IMR-90 (cell line): ENCODE measurements at regions not wholly inside any gene's neighbourhood (a gene's known extent, or its start where the extent isn't known, plus 50 kb on each side); places are given as distances from the start of the nearest gene placed in this dataset.

ENCODE experiments used
- ATAC-seq: fragments of 200-7000 bp; cut with Tn5 transposase; 2 replicates; pipeline ENCODE4 v1.9.1; 2020; ENCODE audit warnings: low read depth, mild to moderate bottlenecking, moderate library complexity
- BruUV-seq: library from RNA; stranded (reverse); fragments of 400-500 nt; replicated peaks from 2 replicates; lab custom pipeline; 2021; lab: Mats Ljungman, UMichigan
- CTCF ChIA-PET: fragments of 300-600 bp; formaldehyde crosslinking; extraction: SDS; loops from one replicate; lab custom pipeline; 2021; ENCODE audit warnings: antibody characterized with exemption; lab: Yijun Ruan, JAX
- POLR2A ChIA-PET: fragments of 300-600 bp; sonication (Branson Sonifier 250); formaldehyde crosslinking; loops from one replicate; lab custom pipeline; 2022; ENCODE audit warnings: antibody characterized with exemption; ENCODE audit not compliant: unreplicated experiment; lab: Charles Lee
- DNase-seq: peaks from one replicate; pipeline ENCODE4 v3.0.0; 2013
- H2AFZ ChIP-seq: replicated peaks from 2 replicates; pipeline ENCODE3; 2013; ENCODE audit warnings: low read length, mild to moderate bottlenecking; ENCODE audit not compliant: poor library complexity
- H2AK5ac ChIP-seq: 2 replicates; pipeline ENCODE4 v1.6.1; 2013; ENCODE audit warnings: low read depth, low read length, inconsistent platforms
- H2AK9ac ChIP-seq: replicated peaks from 2 replicates; pipeline ENCODE3; 2013; ENCODE audit warnings: mild to moderate bottlenecking, low read depth, low read length, moderate library complexity; ENCODE audit not compliant: poor library complexity
- H2BK120ac ChIP-seq: 2 replicates; pipeline ENCODE4 v1.6.1; 2013; ENCODE audit warnings: low read depth, low read length, inconsistent platforms
- H2BK15ac ChIP-seq: 3 replicates; pipeline ENCODE4 v1.6.1; 2013; ENCODE audit warnings: low read depth, low read length, inconsistent platforms
- H2BK20ac ChIP-seq: 2 replicates; pipeline ENCODE4 v1.6.1; 2013; ENCODE audit warnings: low read depth, mild to moderate bottlenecking, inconsistent platforms, low read length, moderate library complexity
- H2BK5ac ChIP-seq: 2 replicates; pipeline ENCODE4 v1.6.1; 2013; ENCODE audit warnings: mild to moderate bottlenecking, low read depth, low read length, inconsistent platforms; ENCODE audit not compliant: poor library complexity, severe bottlenecking
- H3K14ac ChIP-seq: replicated peaks from 2 replicates; pipeline ENCODE4 v1.6.1; 2013; ENCODE audit warnings: low read depth, low read length, inconsistent platforms
- H3K18ac ChIP-seq: 2 replicates; pipeline ENCODE4 v1.6.1; 2013; ENCODE audit warnings: low read depth, low read length, control low read depth
- H3K23ac ChIP-seq: 2 replicates; pipeline ENCODE4 v1.6.1; 2013; ENCODE audit warnings: low read depth, low read length, inconsistent platforms
- H3K27ac ChIP-seq: 2 replicates; pipeline ENCODE4 v1.5.1; 2013; ENCODE audit warnings: mild to moderate bottlenecking, control low read depth, low read length; ENCODE audit not compliant: insufficient read depth
- H3K27me3 ChIP-seq: 2 replicates; pipeline ENCODE4 v1.6.1; 2013; ENCODE audit warnings: low read length; ENCODE audit not compliant: control insufficient read depth, insufficient read depth
- H3K36me3 ChIP-seq: 2 replicates; pipeline ENCODE4 v1.6.1; 2013; ENCODE audit warnings: low read length, mixed read lengths; ENCODE audit not compliant: control insufficient read depth, insufficient read depth
- H3K4ac ChIP-seq: 2 replicates; pipeline ENCODE4 v1.6.1; 2013; ENCODE audit warnings: low read depth, low read length, inconsistent platforms
- H3K4me1 ChIP-seq: 2 replicates; pipeline ENCODE4 v1.6.1; 2013; ENCODE audit warnings: low read length, mixed read lengths; ENCODE audit not compliant: control insufficient read depth, insufficient read depth
- H3K4me2 ChIP-seq: 2 replicates; pipeline ENCODE4 v1.6.1; 2013; ENCODE audit warnings: low read depth, mild to moderate bottlenecking, control low read depth, low read length, moderate library complexity
- H3K4me3 ChIP-seq: 2 replicates; pipeline ENCODE4 v1.5.1; 2013; ENCODE audit warnings: low read depth, mild to moderate bottlenecking, control low read depth, low read length, moderate library complexity; ENCODE audit not compliant: insufficient read depth
- H3K56ac ChIP-seq: 2 replicates; pipeline ENCODE4 v1.6.1; 2013; ENCODE audit warnings: low read length, inconsistent platforms; ENCODE audit not compliant: insufficient read depth; ENCODE audit errors: extremely low read depth
- H3K79me1 ChIP-seq, 2 experiments: 2 replicates each; pipeline ENCODE4 v1.6.1; 2013; ENCODE audit warnings: low read length in 2 of 2, inconsistent platforms in 1 of 2, low read depth in 1 of 2
- H3K9ac ChIP-seq: 2 replicates; pipeline ENCODE4 v1.6.1; 2013; ENCODE audit warnings: low read depth, low read length, control low read depth
- H3K9me1 ChIP-seq: 2 replicates; pipeline ENCODE4 v1.6.1; 2013; ENCODE audit warnings: low read length, inconsistent platforms; ENCODE audit not compliant: insufficient read depth
- H3K9me3 ChIP-seq: 2 replicates; pipeline ENCODE4 v1.6.1; 2013; ENCODE audit warnings: low read length; ENCODE audit not compliant: control insufficient read depth, insufficient read depth
- H4K20me1 ChIP-seq: 2 replicates; pipeline ENCODE4 v1.6.1; 2013; ENCODE audit warnings: low read length, inconsistent platforms; ENCODE audit not compliant: insufficient read depth
- H4K5ac ChIP-seq: 2 replicates; pipeline ENCODE4 v1.6.1; 2013; ENCODE audit warnings: mild to moderate bottlenecking, low read depth, low read length, control low read depth
- H4K8ac ChIP-seq, 2 experiments: 2 replicates each; pipeline ENCODE4 v1.6.1; 2013; ENCODE audit warnings: low read depth in 2 of 2, low read length in 2 of 2, control low read depth in 1 of 2, inconsistent platforms in 1 of 2
- H4K91ac ChIP-seq: 2 replicates; pipeline ENCODE4 v1.6.1; 2013; ENCODE audit warnings: low read depth, low read length, inconsistent platforms; ENCODE audit not compliant: insufficient read depth
- BHLHE40 ChIP-seq: fragments of 150-350 bp; IDR thresholded peaks from 2 replicates; pipeline ENCODE4 v1.6.1; 2016; ENCODE audit warnings: mild to moderate bottlenecking, low read depth, low read length
- CEBPB ChIP-seq: IDR thresholded peaks from 2 replicates; pipeline ENCODE4 v1.6.1; 2012; ENCODE audit warnings: low read depth, low read length, improper control_type of control experiment
- CTCF ChIP-seq: conservative IDR thresholded peaks from 2 replicates; pipeline ENCODE4 v1.5.1; 2012; ENCODE audit warnings: mild to moderate bottlenecking, low read depth, low read length, improper control_type of control experiment
- ELK1 ChIP-seq: fragments of 150-350 bp; IDR thresholded peaks from 2 replicates; pipeline ENCODE4 v1.6.1; 2016; ENCODE audit warnings: low read depth, mild to moderate bottlenecking, low read length, moderate library complexity, borderline replicate concordance
- FOS ChIP-seq: fragments of 150-350 bp; IDR thresholded peaks from 2 replicates; pipeline ENCODE4 v1.6.1; 2016; ENCODE audit warnings: low read depth, low read length
- MAFK ChIP-seq: IDR thresholded peaks from 2 replicates; pipeline ENCODE4 v1.6.1; 2012; ENCODE audit warnings: low read depth, low read length, improper control_type of control experiment
- MAZ ChIP-seq: IDR thresholded peaks from 2 replicates; pipeline ENCODE4 v1.6.1; 2012; ENCODE audit warnings: low read depth, mild to moderate bottlenecking, low read length, improper control_type of control experiment, moderate library complexity, borderline replicate concordance
- MXI1 ChIP-seq: IDR thresholded peaks from 2 replicates; pipeline ENCODE4 v1.6.1; 2012; ENCODE audit warnings: low read depth, mild to moderate bottlenecking, low read length, moderate library complexity, borderline replicate concordance
- POLR2A ChIP-seq: IDR thresholded peaks from 2 replicates; pipeline ENCODE4 v1.6.1; 2012; ENCODE audit warnings: mild to moderate bottlenecking, low read depth, low read length
- RCOR1 ChIP-seq: IDR thresholded peaks from 2 replicates; pipeline ENCODE4 v1.6.1; 2012; ENCODE audit warnings: mild to moderate bottlenecking, low read length, improper control_type of control experiment; ENCODE audit not compliant: insufficient replicate concordance
- SMC3 ChIP-seq: fragments of 150-350 bp; IDR thresholded peaks from 2 replicates; pipeline ENCODE4 v1.6.1; 2016; ENCODE audit warnings: low read depth, mild to moderate bottlenecking, antibody characterized with exemption, low read length, moderate library complexity
- USF2 ChIP-seq: fragments of 150-350 bp; IDR thresholded peaks from 2 replicates; pipeline ENCODE4 v1.6.1; 2017; ENCODE audit warnings: mild to moderate bottlenecking, antibody characterized with exemption, low read length, low read depth
- WGBS, 2 experiments: methylation state at CpG; one replicate each; pipeline versions ENCODE4 v1.1.5 to v1.1.7; 2013; ENCODE audit warnings: missing lambda C conversion rate in 2 of 2; ENCODE audit not compliant: insufficient read length in 1 of 2; ENCODE audit errors: extremely low coverage in 2 of 2; 5-methylcytosine and 5-hydroxymethylcytosine counted together
- dilution Hi-C: fragments of 300-500 bp; cut with HindIII; formaldehyde crosslinking; loops from one replicate; pipeline ENCODE4 v1.14.3; 2018; ENCODE audit warnings: low sequenced_read_pairs; ENCODE audit not compliant: unreplicated experiment
- in situ Hi-C: fragments of 300-500 bp; cut with MboI; formaldehyde crosslinking; loops from 3 replicates; pipeline ENCODE4 v1.14.3; 2019; ENCODE audit warnings: low sequenced_read_pairs, inconsistent platforms, mixed read lengths
- intact Hi-C: fragments of 100-400 bp; cut with micrococcal nuclease; formaldehyde crosslinking; loops from 2 replicates; pipeline ENCODE4 v1.10.0; 2022

DNA sequence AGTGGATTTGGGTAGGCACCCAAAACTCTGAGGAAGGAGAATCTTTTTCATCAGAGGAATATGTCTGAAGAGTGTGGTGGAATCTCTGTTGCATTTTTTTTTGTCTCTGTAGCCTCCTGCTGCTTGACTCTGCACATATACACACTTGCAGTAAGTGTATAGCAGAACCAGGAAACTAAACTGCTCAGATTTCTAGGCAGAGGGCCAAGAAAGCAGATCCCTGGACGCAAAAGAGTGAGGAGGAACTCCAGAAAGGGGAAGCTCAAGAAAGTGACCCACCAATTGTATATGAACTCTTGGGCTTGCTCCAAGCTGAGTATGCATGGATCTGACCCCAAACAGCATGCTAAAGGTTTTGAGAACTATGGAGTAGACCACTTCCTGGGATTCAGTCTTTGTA is 181.8 kb downstream of the GADD45G start:
- no TSS peak for BruUV-seq
- no peaks in the 10 kb centered on the region for H3K4me1 ChIP-seq
- no peak overlapping the region for H4K5ac ChIP-seq
- H2BK20ac ChIP-seq = no peak overlapping the region
- no peak overlapping the region for H3K4me3 ChIP-seq
- H3K18ac ChIP-seq = no peak overlapping the region
- WGBS, 2 experiments = no CpG with 5 or more reads among the region's 1 CpG
- no peak overlapping the region for H3K4ac ChIP-seq
- no peak overlapping the region for H3K4me2 ChIP-seq
- DNase-seq (no peak), ATAC-seq (no peak)
- no peaks in the 10 kb centered on the region for H3K79me1 ChIP-seq
- no peak overlapping the region for H2AK9ac ChIP-seq
- no peaks in the 10 kb centered on the region for H3K36me3 ChIP-seq
- H3K14ac ChIP-seq = no peak overlapping the region
- H2BK5ac ChIP-seq = no peak overlapping the region
- ChIA-PET POLR2A (no interaction called here), CTCF (no interaction called here)
- H3K27me3 ChIP-seq = no peaks in the 10 kb centered on the region; the same call in 1 of the 2 replicates
- H3K9me1 ChIP-seq = no peaks in the 10 kb centered on the region
- H3K9me3 ChIP-seq = no peaks in the 10 kb centered on the region
- no peaks in the 10 kb centered on the region for H4K20me1 ChIP-seq
- no peak overlapping the region for H3K9ac ChIP-seq
- no peak overlapping the region for H2BK15ac ChIP-seq
- TF ChIP-seq CEBPB (no peak), USF2 (no peak), POLR2A (no peak), ELK1 (no peak), MAFK (no peak), CTCF (no peak), RCOR1 (no peak), SMC3 (no peak), BHLHE40 (no peak), MAZ (no peak), MXI1 (no peak), FOS (no peak)
- in situ Hi-C loops = no loop called here
- H2AK5ac ChIP-seq = no peak overlapping the region
- H4K8ac ChIP-seq = no peak overlapping the region
- H2AFZ ChIP-seq = no peak overlapping the region
- no peak overlapping the region for H3K23ac ChIP-seq
- H2BK120ac ChIP-seq = no peak overlapping the region
- H3K27ac ChIP-seq = no peak overlapping the region
- intact Hi-C loops = no loop called here
- no peak overlapping the region for H3K56ac ChIP-seq
- no peak overlapping the region for H4K91ac ChIP-seq
- dilution Hi-C loops = no loop called here
